ENCODE measurements at regions not wholly inside any gene's neighbourhood (a gene's known extent, or its start where the extent isn't known, plus 50 kb on each side); places are given as distances from the start of the nearest gene placed in this dataset.

DNA sequence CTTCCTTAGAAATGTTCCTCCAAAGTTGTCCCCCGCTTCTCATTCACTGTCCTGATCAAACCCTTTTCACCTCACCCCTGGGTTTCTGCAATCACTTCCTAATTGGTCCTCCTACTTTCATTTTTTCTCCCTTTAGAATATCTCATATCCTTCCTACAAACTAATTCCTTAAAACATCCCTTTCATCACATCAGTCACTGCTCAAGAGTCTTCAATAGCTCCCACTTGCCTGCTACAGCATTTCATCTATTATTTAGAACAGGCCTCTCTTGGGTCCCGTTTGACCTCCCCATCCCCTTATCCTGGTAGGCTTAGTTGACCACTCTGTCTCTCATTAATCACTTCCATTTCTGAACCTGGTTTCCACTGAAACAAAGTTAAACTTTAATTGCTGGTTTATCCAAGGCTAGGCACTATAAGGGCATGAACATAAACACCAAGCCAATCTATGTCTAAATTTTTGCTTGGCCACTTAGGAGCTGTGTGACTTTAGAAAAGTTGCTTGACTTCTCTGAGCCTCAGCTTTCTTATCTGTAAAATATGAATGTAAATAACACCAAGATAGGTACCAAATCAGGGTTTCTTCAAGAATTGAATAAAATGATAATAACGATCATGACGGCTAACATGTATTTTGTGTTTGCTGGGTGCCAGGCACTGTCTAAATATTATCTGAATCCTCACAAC, 202.1 kb upstream of the WWC1 start:
- Histone ChIP-seq H2AFZ (ENCODE audit: low read length) (no peak overlapping the region), H3K79me2 (ENCODE audit: insufficient read depth, low read length) (no peaks in the 10 kb centered on the region), H3K4me3 (ENCODE audit: insufficient read depth, low read length) (no peak overlapping the region), H3K27ac (ENCODE audit: low read depth, low read length) (no peak overlapping the region), H3K4me1 (ENCODE audit: insufficient read depth, low read length) (peaks cover 40% of the 10 kb centered on the region), H4K20me1 (ENCODE audit: insufficient read depth, low read length) (no peaks in the 10 kb centered on the region), H3K4me2 (ENCODE audit: insufficient read depth, low read length) (no peak overlapping the region), H3K27me3 (ENCODE audit: insufficient read depth, low read length) (no peaks in the 10 kb centered on the region), H3K9me3 (ENCODE audit: low read depth, low read length) (no peaks in the 10 kb centered on the region), H3K36me3 (ENCODE audit: insufficient read depth, low read length) (no peaks in the 10 kb centered on the region)
- no peak for TF ChIP-seq CTCF (IDR thresholded peaks at IDR 0.05; ENCODE audit: extremely low read depth, low read depth, low read length)
- DNase-seq (ENCODE audit: insufficient read length, low spot score, missing footprints): no peak

- no peaks in the 10 kb centered on the region for H3K79me2 ChIP-seq (ENCODE audit: insufficient read depth, low read length)
- H3K27me3 ChIP-seq (ENCODE audit: insufficient read depth, low read length): no peaks in the 10 kb centered on the region
- H2AFZ ChIP-seq (ENCODE audit: low read length): no peak overlapping the region
- TF ChIP-seq CTCF (IDR thresholded peaks at IDR 0.05; ENCODE audit: extremely low read depth, low read depth, low read length): no peak
- no peaks in the 10 kb centered on the region for H3K36me3 ChIP-seq (ENCODE audit: insufficient read depth, low read length)
- no peak overlapping the region for H3K4me3 ChIP-seq (ENCODE audit: insufficient read depth, low read length)
- no peak for DNase-seq (ENCODE audit: insufficient read length, low spot score, missing footprints)
- no peaks in the 10 kb centered on the region for H3K9me3 ChIP-seq (ENCODE audit: low read depth, low read length)
- H3K4me1 ChIP-seq (ENCODE audit: insufficient read depth, low read length): peaks cover 18% of the 10 kb centered on the region
- H3K4me2 ChIP-seq (ENCODE audit: insufficient read depth, low read length): no peak overlapping the region
- no peak overlapping the region for H3K27ac ChIP-seq (ENCODE audit: low read depth, low read length)
- no peaks in the 10 kb centered on the region for H4K20me1 ChIP-seq (ENCODE audit: insufficient read depth, low read length)
These were observed 198.9 kb upstream of the WWC1 start for GRCh38 chr5:168092209-168093185.

GRCh38 chr5:168093200-168093910, 198.1 kb upstream of the WWC1 start:
- Histone ChIP-seq H3K4me2 (ENCODE audit: insufficient read depth, low read length) (peak overlapping the region; percentile 19), H3K4me1 (ENCODE audit: insufficient read depth, low read length) (peaks cover 16% of the 10 kb centered on the region), H3K36me3 (ENCODE audit: insufficient read depth, low read length) (no peaks in the 10 kb centered on the region), H3K79me2 (ENCODE audit: insufficient read depth, low read length) (no peaks in the 10 kb centered on the region), H3K4me3 (ENCODE audit: insufficient read depth, low read length) (no peak overlapping the region), H2AFZ (ENCODE audit: low read length) (peak overlapping the region; percentile 59), H3K9me3 (ENCODE audit: low read depth, low read length) (no peaks in the 10 kb centered on the region), H3K27me3 (ENCODE audit: insufficient read depth, low read length) (no peaks in the 10 kb centered on the region), H3K27ac (ENCODE audit: low read depth, low read length) (peak overlapping the region; percentile 40), H4K20me1 (ENCODE audit: insufficient read depth, low read length) (no peaks in the 10 kb centered on the region)
- no peak for TF ChIP-seq CTCF (IDR thresholded peaks at IDR 0.05; ENCODE audit: extremely low read depth, low read depth, low read length)
- DNase-seq (ENCODE audit: insufficient read length, low spot score, missing footprints): no peak
